ENCODE measurements at regions not wholly inside any gene's neighbourhood (a gene's known extent, or its start where the extent isn't known, plus 50 kb on each side); places are given as distances from the start of the nearest gene placed in this dataset.

GRCh38 chr20:54704032-54704635 is 228.7 kb downstream of the DOK5 start:
- H3K27ac ChIP-seq = no peak overlapping the region
- TF ChIP-seq CTCF (IDR thresholded peaks at IDR 0.05) = no peak
- TF ChIP-seq ZFX (IDR thresholded peaks at IDR 0.05; ENCODE audit: borderline replicate concordance) = no peak
